Activated effector memory CD4-positive, alpha-beta T cell treated with anti-CD3 and anti-CD28 coated beads, Interleukin-2, amount 50 U/mL, for 16 hours (primary cell): ENCODE measurements at regions not wholly inside any gene's neighbourhood (a gene's known extent, or its start where the extent isn't known, plus 50 kb on each side); places are given as distances from the start of the nearest gene placed in this dataset.

Experiments used
- DNase-seq: peaks from one replicate; pipeline ENCODE4 v3.0.0-alpha.2; 2020

DNA sequence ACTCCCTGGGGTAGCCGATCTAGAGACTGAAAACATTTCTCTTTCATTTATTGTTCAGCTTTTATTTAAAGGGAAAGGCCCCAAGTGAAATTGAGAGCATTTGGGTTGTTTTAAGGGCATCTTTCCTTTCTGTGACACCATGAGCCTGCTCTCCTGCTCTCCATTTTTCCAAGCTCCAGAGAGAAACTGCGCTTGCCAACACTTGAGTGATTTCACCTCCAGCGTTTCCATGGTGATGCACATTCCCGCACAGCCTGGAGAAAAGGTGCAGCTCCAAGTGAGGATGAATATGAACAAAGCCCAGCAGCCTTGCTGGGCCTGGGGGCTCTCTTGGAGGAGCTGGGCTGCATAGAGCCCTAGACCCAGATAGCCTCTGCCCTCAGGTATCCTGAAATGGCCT is 159.2 kb upstream of the PPP2R3A start:
- DNase-seq, result no peak

DNA sequence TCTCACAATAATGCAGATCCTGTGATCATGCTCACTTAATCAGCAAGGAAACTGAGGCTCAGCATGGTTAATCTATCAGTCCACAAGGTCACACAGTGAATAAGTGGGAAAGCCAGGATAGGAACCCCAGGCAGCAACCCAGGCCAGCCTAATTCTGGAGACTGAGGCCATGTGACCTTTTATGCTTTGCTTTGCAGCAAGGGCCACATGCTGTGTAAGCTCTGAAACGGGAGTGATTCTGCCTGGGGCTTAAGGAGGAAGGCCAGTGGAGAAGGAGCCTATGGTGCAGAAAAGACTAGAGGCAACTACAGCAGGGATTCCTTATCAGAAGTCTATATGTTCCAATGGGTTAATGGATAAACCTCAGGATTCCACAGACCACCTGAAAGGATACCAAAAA is 157.6 kb upstream of the PPP2R3A start:
- no peak for DNase-seq

DNA sequence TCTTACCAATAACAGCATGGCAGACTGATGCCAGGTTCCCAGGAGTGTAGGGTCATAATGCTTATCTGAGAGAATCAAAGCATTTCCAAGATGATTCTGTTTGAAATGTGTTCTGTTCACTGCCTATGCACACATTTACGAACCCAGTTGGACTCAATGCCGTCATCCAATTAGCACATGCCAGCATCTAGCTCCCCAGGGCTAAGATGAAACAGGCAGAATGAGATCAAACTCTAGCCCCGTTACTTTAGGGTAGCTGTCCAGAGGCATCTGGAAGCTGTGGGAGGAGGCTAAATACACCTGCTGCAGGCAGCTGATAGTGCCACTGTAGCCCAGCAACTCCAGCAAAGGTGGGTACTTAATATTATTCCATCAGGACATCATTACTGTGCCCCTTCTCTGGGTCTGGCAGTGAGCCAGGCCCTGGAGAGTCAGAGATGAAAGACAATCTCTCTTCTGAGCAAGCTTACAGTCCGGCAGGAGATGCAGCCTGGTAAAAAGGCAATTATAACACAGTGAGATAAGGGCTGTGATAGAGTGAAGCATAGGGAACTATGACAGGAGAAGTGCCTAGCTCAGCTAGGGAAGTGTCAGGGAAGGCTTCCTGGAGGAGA is 156.4 kb upstream of the PPP2R3A start:
- DNase-seq, result no peak

DNA sequence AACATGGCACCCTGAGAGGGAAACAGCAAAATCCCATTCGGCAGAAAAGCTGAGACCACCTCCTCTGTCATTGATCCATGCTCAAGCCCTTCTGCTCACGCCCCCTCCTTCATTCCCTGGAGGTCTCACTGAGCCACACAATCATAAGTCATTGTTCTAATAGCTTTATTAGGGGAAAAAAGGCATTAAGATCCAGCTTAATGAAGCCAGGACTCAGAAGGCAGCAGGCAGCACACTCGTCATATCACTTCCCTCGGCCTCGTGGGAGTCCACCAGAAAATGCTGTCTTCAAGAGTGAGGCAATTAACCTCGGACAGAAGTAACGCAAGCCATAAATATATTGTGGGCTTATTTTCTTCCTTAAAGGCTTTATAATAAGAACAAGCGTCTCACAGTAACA is 153.9 kb upstream of the PPP2R3A start:
- DNase-seq, result no peak

DNA sequence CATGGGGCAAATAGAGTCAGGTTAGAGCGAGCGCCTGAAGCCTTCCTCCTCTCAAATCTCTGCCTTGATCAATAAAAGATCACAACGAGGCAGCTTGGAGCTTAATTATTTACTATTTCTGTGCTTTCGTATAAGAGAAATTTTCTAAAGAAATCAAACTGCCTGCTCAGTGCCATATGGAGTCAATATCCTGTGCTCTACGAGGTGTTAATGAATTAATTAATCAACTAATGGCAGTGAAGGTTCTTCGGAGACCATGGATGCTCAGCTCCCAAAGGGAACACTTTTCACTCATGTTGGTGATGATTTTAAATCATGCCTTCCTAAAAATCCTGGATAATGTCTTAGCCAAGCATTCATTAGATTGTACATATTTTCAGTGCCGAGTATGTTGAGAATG is 153.5 kb upstream of the PPP2R3A start:
- no peak for DNase-seq

DNA sequence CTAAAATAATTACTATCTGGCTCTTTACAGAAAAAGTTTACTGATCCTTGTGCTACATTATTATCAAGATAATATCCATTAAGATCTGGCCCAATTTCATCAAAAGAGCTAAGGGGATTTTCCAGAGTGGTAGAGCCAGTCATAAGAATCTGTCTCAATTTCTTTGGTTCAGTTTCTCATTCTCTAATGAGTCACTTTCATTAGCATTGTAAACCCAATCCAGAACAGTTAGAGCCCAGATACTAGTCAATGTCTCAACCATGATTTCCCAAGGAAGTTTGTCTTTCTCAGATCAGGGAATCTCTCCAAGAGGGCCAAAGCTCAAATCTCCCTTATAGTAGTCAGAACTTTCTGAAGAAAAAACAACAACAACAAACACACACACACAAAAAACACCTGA is 131.1 kb upstream of the PPP2R3A start:
- no peak for DNase-seq

DNA sequence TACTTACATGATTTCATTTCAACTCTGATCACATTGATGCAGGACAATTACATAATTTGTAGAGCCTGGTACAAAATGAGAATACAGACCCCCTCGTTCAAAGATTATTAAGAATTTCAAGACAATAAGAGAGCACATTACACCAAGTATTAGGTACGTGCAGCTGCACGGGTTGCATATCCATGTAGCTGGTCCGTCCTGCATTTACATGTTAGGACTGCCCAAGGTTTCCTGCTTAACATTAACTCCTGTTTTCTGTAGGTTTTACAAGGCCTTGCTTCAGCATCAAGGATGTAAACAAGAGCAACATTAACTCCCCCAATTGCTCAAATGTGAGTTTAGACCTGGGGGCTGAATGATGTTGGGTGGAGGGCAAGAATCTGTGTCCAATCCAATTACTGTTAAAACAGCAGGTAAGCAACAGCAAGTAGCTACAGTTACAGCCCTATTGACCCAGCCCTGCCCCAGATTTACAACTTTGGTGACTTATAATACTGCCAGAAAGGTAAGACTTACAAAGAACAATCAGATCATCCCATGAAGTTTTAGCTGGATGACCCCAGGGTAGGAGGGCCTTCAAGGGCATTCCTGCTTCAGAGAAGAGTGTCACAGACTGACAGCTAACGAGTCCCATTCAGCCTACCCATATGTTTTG is 127.4 kb upstream of the PPP2R3A start:
- DNase-seq, result no peak

DNA sequence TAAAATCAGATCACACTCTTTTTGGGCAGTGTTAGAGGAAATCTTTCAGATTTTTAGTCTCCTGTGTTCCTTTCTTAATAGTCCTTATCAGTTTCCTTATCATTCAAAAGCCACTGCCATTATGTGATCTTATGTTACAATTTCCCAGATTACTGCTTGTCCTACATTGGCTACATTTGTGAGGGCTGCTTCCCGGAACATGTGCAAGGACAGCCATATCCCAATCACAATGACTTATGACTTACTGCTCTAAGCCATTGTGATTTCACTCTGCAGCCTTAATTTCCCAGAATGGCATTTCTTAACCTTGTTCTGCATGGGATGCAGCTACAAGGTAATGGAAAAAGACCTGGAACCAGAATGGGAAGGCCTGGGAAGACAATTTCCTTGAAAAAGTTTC is 125.1 kb upstream of the PPP2R3A start:
- no peak for DNase-seq

DNA sequence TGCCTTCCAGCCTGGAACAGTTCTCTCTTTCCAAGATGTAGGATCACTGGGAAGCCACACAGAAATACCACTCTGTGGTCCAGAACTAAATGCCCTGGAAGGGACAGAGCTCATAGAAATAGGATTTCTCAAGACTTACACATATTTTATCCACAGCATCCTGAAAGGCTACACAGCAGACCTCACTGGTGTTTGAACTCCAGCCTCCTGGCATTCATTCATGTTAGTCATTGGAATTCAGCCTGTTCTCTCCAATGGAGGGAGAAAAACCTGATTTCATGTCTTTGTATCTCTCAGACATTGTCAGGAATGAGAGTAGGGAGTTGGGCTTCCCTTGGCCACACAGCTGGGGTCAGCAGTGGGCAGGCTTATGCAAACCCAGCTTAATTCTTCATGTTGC is 121.1 kb upstream of the PPP2R3A start:
- no peak for DNase-seq

DNA sequence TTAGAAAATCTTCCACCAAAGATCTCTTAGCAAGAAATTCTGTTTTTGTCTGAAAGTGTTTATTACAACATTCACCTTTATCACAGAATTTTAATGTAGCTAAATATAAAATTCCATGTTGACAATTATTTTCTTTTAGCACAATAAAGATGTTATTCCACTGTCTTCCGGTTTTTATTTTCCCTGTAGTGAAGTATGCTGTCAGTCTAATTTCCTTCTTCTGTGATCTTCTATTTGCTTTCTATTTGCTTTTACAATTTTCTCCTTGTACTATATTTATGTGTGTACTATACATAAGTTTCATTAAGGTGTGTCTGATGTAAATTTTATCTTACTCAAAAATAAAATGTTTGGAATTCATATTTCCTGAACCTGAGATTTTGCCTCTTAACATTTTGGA is 117.5 kb upstream of the PPP2R3A start:
- no peak for DNase-seq

DNA sequence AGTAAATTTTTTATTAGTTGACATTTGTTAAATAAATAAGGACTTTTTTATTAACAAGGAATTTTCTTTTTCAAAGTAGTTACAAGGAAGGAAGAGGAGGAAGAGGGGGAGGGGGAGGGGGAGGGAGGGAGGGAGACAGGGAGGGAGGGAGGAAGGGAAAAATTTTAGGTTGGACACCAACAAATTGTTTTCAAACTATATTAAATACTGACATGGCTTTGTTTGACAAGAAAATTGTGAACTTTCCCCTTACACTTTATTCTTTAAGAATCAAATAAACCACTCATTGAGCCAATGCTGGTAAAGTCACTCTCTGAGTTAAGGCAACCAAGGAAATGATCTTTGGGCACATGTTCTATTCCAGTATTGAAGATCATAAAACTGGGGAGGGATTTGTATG is 115.7 kb upstream of the PPP2R3A start:
- no peak for DNase-seq

DNA sequence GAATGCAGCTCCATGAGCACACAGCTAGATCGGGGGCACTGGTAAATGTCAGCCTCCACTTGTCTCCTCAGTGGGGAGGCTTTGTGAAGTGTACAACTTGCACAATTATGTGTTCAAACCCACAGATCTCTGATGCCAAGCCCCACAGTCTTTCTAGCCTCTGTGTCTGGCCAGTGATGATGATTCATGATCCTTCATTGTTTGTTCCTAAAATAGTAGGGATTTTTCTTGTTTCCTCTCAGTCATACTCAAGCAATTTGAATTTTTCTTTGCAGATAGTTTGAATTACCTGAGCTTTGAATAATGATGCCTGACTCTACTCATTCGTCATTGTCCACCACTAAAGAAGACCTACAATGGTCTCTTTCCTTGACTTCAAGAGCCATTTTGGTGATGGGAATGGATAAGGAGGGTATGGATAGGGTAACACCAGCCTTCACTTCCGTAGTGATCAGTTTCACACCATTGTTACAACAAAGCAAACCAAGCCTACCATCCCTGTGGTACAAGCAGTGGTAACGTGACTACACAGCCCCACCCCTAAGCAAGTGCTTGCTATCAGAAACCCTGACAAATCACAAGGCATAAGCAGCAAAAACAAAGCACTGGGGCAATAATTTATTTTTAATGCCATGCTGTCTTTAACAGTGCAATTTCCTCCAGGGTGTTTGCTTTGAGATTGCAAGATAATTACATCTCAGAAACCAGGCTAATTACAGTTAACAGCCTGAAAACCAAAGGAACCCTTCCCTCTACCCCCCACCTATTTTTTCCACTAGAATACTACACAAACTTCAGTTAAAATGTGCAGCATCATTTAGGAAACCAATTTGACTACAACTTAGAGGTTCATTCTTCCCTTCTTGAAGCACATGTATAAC is 114.1 kb upstream of the PPP2R3A start:
- no peak for DNase-seq

DNA sequence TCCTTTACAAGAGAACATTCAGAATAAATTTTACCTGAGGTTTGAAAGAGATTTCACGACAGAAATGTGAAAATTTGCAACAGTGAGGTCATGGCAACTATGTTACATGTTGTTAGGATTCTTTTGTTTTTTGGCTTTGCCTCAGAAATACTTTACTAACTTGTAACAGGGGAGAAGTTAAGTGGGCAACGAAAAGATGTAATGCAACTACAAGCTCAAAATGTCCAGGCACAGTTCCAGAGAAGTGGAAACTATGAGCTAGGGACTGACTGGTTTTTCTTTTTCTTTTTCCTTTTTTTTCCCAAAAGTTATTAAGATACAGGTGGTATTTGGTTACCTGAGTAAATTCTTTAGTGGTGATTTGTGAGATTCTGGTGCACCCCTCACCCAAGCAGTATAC is 111.5 kb upstream of the PPP2R3A start:
- no peak for DNase-seq

DNA sequence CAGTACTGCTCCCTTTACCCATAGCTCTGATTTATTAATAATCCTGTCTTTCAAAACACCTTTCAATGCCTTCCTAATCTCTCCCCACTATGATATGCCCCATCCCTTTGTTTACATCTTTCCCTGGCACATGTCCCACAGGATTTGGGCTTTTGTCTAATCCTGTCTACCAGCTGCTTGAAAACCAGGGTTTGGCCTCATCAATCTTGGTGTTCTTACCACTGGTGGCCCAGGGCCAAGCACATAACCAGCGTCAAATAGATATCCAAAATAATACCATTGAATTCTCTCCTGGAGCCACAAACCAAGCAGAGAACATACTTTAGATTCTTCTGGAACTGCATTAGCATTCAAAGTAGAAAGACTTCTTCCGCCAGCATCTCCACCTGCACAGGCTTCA is 104.8 kb upstream of the PPP2R3A start:
- no peak for DNase-seq

DNA sequence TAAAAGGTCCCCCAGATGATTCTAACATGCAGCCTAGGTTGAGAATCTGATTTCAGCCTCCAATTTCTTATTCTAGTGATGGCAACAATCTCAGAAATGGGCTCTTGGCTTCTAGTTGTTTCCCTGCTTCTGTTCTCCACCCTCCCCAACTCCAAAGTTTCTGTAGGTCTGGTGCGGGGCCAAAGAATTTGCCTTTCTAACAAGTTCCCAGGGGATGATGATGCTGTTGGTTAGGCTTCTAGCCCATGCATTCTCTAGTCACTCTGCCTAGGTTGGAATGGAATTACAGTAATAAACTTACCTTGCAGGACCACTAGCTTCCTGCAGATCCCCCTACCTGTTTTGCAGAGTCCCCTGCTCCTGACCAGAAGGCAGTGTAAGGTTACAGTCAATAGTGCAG is 103.2 kb upstream of the PPP2R3A start:
- DNase-seq, result no peak

DNA sequence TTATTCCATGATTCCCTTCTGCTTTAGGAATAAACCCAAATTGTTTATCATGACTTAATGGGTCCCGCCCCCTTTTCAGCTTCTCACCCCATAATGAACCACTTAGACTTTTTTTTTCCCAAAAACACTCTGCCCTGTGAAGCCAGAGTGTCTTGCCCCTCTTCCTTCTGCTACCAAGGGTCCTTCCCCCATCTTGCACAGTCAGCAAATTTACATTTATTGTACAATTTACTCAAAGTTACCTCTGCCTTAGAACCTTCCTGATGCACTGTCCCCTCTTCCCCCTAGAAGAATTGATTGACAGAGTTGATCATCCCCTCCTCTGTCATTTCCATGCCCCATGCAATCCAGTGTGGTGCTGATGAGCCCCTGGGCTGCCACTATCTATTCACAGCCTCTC is 101.5 kb upstream of the PPP2R3A start:
- no peak for DNase-seq

DNA sequence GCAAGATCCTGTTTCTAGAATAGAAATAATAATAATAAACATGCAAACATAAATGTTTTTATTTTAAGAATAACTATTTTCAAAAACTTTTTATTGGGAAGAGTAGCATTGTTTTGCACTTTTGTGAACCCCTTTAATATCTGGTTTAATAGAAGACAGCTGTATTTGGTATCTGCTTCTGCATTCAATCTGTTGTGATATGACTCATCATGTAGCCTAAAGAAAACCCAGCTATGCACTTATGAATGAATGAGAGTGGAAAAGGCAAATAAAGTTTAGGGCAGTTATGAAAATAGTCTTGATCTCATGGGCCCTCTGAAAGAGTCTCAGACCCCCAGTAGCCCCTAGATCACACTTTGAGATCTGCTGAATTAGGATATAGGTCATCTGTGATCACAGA is 100.4 kb upstream of the PPP2R3A start:
- DNase-seq, result no peak

DNA sequence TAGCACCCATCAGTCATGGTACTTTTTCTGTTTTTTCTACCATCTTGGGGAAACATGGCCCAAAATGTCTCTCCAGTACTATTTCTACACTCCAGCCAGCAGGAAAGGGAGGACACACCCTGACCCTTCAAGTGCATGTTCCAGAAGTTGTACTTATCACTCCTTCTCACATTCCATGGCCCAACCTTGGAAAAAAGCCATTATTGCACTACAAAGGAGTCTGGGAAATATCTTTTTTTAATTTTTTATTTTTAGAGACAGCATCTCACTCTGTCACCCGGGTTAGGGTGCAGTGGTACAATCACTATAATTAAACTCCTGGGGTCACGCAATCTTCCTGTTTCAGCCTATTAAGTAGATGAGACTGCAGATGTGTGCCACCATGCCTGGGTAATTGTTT is 100.0 kb upstream of the PPP2R3A start:
- no peak for DNase-seq

DNA sequence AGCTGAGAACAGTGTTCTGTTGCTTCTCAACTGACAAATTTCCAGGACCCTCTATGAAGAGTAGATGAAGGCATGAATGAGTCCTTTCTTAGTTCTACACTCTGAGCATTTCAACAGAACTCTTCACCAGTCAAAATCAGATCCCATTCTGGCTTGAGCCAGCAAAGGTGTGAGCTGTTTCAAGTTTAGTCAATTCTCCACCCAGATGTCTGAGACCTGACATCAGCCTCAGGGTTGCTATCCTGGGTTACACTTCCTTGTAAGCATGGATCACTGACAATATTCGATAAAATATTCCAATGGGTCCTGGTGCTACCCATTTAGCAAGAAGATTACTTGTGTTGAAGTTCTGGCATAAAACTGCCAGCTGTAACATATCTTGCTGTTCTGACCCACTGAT is 97.6 kb upstream of the PPP2R3A start:
- DNase-seq, result no peak

DNA sequence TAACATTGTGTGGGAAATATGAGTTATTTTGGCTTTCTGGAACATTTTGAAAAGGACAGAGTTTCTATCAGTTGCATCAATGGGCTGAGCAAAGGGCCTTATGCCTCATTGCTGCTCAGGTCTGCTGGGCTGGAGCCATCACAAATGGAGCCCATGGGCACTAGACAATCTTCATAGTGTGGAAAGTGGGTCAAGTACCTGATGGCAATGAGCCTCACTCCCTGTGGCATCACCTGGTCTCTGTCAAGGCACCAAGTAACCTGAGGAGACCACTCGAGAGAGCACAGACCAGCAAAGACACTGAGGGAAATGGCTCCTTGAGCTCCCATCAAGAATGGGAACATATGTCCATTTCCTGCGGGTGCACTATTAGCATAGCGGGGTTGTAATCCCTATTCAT is 96.7 kb upstream of the PPP2R3A start:
- no peak for DNase-seq

DNA sequence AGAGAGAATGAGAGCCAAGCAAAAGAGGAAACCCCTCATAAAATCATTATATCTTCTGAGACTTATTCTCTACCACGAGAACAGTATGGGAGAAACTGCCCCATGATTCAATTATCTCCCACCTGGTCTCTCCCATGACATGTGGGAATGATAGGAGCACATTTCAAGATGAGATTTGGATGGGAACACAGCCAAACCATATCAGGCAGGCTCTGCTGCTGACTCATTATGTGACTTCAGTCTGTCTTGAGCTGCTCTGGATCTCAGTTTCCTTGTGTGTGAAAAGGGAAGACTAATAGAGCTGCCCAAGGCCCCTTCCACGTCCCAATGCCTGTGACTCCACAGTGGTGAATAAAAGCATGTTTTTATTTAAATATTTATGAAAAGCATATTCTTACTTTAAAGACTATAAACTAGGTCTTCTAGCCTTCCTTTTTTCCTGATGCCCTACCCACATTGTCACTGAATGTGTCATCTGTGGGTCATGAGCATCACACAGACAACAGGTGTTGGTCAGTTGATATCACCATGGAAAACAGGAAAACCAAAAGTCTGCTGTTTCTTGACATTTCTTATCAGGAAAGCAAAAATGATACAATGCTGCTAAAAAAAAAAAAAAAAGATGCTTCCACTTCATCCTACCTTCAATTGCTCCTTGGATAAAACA is 96.0 kb upstream of the PPP2R3A start:
- no peak for DNase-seq

DNA sequence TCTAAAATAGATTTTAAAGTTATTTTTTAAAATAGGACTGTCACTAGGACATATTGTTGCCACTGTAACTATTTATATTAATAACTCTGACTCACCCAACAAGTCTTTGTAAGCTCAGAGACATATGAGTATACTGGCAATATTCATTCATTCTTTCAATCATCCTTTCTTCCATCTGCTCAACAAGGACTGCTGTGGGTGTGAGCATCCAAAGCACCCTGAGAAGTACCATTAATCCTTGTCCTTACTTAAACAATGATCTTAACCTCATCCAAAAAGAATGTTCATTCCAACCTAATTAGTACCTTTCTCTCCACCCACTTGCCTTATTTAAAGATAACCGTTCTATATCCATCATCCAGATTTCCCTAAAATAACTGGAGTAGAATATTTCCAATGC is 94.2 kb upstream of the PPP2R3A start:
- no peak for DNase-seq

DNA sequence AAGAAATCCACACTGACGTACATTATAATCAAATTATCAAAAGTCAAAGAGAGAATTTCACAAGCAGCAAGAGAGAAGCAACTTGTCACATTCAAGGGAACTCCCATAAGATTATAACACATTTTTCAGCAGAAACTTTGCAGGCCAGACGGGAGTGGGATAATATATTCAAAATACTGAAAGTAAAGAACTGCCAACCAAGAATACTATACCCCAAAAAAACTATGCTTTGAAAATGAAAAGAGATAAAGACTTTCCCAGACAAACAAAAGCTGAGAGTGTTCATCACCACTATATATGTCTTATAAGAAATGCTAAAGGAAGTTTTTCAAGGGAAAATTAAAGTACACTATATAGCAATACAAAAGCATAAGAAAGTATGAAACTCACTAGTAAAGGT is 91.5 kb upstream of the PPP2R3A start:
- no peak for DNase-seq

DNA sequence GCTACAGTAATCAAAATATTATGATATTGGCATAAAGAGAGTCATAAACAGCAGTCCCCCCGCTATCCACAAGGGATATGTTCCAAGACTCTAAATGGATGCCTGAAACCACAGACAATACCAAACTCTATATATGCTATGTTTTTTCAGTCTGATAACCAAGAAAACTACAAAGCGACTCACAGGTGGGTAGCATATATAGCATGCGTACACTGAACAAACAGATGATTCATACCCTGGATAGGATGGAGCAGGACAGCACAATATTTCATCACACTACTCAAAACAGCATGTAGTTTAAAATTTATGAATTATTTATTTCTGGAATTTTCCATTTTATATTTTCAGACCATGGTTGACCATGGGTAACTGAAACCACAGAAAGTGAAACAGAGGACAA is 87.0 kb upstream of the PPP2R3A start:
- no peak for DNase-seq
